KOPT-K1 (cell line): ENCODE measurements at regions not wholly inside any gene's neighbourhood (a gene's known extent, or its start where the extent isn't known, plus 50 kb on each side); places are given as distances from the start of the nearest gene placed in this dataset.
A peak's percentile ranks its signal among the peaks of the same experiment; 100 is the strongest.

Experiments used
- H3K27ac ChIP-seq: fragments of 200-600 bp; sonication (generic); 2 replicates; pipeline ENCODE4 v1.5.1; 2016; ENCODE audit warnings: antibody characterized with exemption, mild to moderate bottlenecking, low read depth, low read length; ENCODE audit not compliant: poor library complexity, severe bottlenecking
- H3K36me3 ChIP-seq: fragments of 200-600 bp; sonication (generic); 2 replicates; pipeline ENCODE4 v1.5.1; 2017; ENCODE audit warnings: antibody characterized with exemption, mild to moderate bottlenecking, low read length, moderate library complexity; ENCODE audit not compliant: insufficient read depth
- H3K9me3 ChIP-seq: fragments of 200-600 bp; sonication (generic); 2 replicates; pipeline ENCODE4 v1.5.1; 2017; ENCODE audit warnings: antibody characterized with exemption, low read length, mild to moderate bottlenecking; ENCODE audit not compliant: insufficient read depth, poor library complexity, severe bottlenecking

GRCh38 chr12:126862500-126862899 lies 1404.5 kb upstream of the TMEM132C start:
- Histone ChIP-seq H3K27ac (no peak overlapping the region), H3K36me3 (no peaks in the 10 kb centered on the region)

GRCh38 chr12:126869644-126870043 lies 1397.3 kb upstream of the TMEM132C start:
- H3K27ac ChIP-seq = no peak overlapping the region
- no peaks in the 10 kb centered on the region for H3K9me3 ChIP-seq
- no peaks in the 10 kb centered on the region for H3K36me3 ChIP-seq

More at GRCh38 chr12:126862500-126862899, 1404.5 kb upstream of the TMEM132C start:
- H3K9me3 ChIP-seq = peaks cover 4% of the 10 kb centered on the region

GRCh38 chr12:126873701-126874100 lies 1393.3 kb upstream of the TMEM132C start:
- no peak overlapping the region for H3K27ac ChIP-seq
- no peaks in the 10 kb centered on the region for H3K36me3 ChIP-seq
- H3K9me3 ChIP-seq = no peaks in the 10 kb centered on the region

GRCh38 chr12:126874427-126875026 lies 1392.4 kb upstream of the TMEM132C start:
- Histone ChIP-seq H3K27ac (peak overlapping the region; percentile 10), H3K36me3 (no peaks in the 10 kb centered on the region), H3K9me3 (no peaks in the 10 kb centered on the region)

GRCh38 chr12:126879842-126880241 lies 1387.1 kb upstream of the TMEM132C start:
- Histone ChIP-seq H3K27ac (no peak overlapping the region), H3K9me3 (no peaks in the 10 kb centered on the region), H3K36me3 (no peaks in the 10 kb centered on the region)

GRCh38 chr12:126883697-126884096 lies 1383.3 kb upstream of the TMEM132C start:
- Histone ChIP-seq H3K36me3 (no peaks in the 10 kb centered on the region), H3K27ac (no peak overlapping the region), H3K9me3 (no peaks in the 10 kb centered on the region)

GRCh38 chr12:126889501-126889900 lies 1377.5 kb upstream of the TMEM132C start:
- Histone ChIP-seq H3K36me3 (no peaks in the 10 kb centered on the region), H3K27ac (no peak overlapping the region), H3K9me3 (no peaks in the 10 kb centered on the region)

GRCh38 chr12:126890097-126890496 lies 1376.9 kb upstream of the TMEM132C start:
- no peak overlapping the region for H3K27ac ChIP-seq
- H3K9me3 ChIP-seq = no peaks in the 10 kb centered on the region
- H3K36me3 ChIP-seq = no peaks in the 10 kb centered on the region

- no peaks in the 10 kb centered on the region for H3K9me3 ChIP-seq
- no peaks in the 10 kb centered on the region for H3K36me3 ChIP-seq
- H3K27ac ChIP-seq = no peak overlapping the region
These were observed 1375.2 kb upstream of the TMEM132C start for GRCh38 chr12:126891789-126892188.

- Histone ChIP-seq H3K9me3 (no peaks in the 10 kb centered on the region), H3K27ac (no peak overlapping the region), H3K36me3 (no peaks in the 10 kb centered on the region)
These were observed 1370.7 kb upstream of the TMEM132C start for GRCh38 chr12:126895951-126896913.

- Histone ChIP-seq H3K36me3 (no peaks in the 10 kb centered on the region), H3K27ac (no peak overlapping the region), H3K9me3 (no peaks in the 10 kb centered on the region)
These were observed 1369.9 kb upstream of the TMEM132C start for GRCh38 chr12:126897102-126897501.

- H3K27ac ChIP-seq = no peak overlapping the region
- no peaks in the 10 kb centered on the region for H3K36me3 ChIP-seq
- H3K9me3 ChIP-seq = no peaks in the 10 kb centered on the region
These were observed 1369.2 kb upstream of the TMEM132C start for GRCh38 chr12:126897778-126898177.

- Histone ChIP-seq H3K9me3 (no peaks in the 10 kb centered on the region), H3K36me3 (no peaks in the 10 kb centered on the region), H3K27ac (no peak overlapping the region)
These were observed 1368.4 kb upstream of the TMEM132C start for GRCh38 chr12:126898562-126898961.

- Histone ChIP-seq H3K9me3 (no peaks in the 10 kb centered on the region), H3K36me3 (no peaks in the 10 kb centered on the region), H3K27ac (no peak overlapping the region)
These were observed 1366.8 kb upstream of the TMEM132C start for GRCh38 chr12:126899926-126900792.
